Posterior vena cava (tissue), 2 donors: ENCODE measurements at regions not wholly inside any gene's neighbourhood (a gene's known extent, or its start where the extent isn't known, plus 50 kb on each side); places are given as distances from the start of the nearest gene placed in this dataset.

ENCODE experiments used
- DNase-seq: peaks from one replicate; pipeline ENCODE4 v3.0.0-alpha.2; 2020; ENCODE audit warnings: low spot score
- intact Hi-C, 2 donors: fragments of 100-400 bp; cut with DNase I; formaldehyde crosslinking; loops; one replicate each; pipeline versions ENCODE4 v1.14.1 to v1.14.2; 2022 to 2023
- donor health status: DM: yes; HTN: yes; CAD: no.
- donor health status: DM: yes; HTN: yes; CAD: no.

GRCh38 chr2:201966691-201967438, 66.8 kb upstream of the FZD7 start:
- intact Hi-C loops: no loop called here

GRCh38 chr2:201968050-201968449, 65.6 kb upstream of the FZD7 start:
- intact Hi-C loops: no loop called here
- no peak for DNase-seq

More at GRCh38 chr2:201966691-201967438, 66.8 kb upstream of the FZD7 start:
- DNase-seq: no peak

- no peak for DNase-seq
- intact Hi-C loops: no loop called here
Observed at GRCh38 chr2:201968476-201968875, 65.2 kb upstream of the FZD7 start.

- intact Hi-C loops: no loop called here
- no peak for DNase-seq
Observed at GRCh38 chr2:201969241-201969937, 64.3 kb upstream of the FZD7 start.

- DNase-seq: no peak
Observed at GRCh38 chr2:201969938-201970785, 63.5 kb upstream of the FZD7 start.

GRCh38 chr2:201970786-201971108, 62.9 kb upstream of the FZD7 start:
- DNase-seq: no peak
- intact Hi-C loops: loop anchor here in 1 of 2 donors (5.0 kb wide), 1 partner anchor 163 kb away; the partner anchor contains the start of gene CDK15

More at GRCh38 chr2:201969938-201970785, 63.5 kb upstream of the FZD7 start:
- intact Hi-C loops: loop anchor here in 1 of 2 donors (5.0 kb wide), 1 partner anchor 163 kb away; the partner anchor contains the start of gene CDK15

GRCh38 chr2:201971531-201972228, 62.0 kb upstream of the FZD7 start:
- DNase-seq: no peak
- intact Hi-C loops: loop anchor here in 1 of 2 donors (5.0 kb wide), 1 partner anchor 164 kb away; the partner anchor contains the start of gene CDK15

GRCh38 chr2:201972621-201973255, 60.9 kb upstream of the FZD7 start:
- intact Hi-C loops: loop anchor here in 1 of 2 donors (5.0 kb wide), 1 partner anchor 165 kb away; the partner anchor contains the start of gene CDK15
- no peak for DNase-seq

- intact Hi-C loops: loop anchor here in 1 of 2 donors (5.0 kb wide), 1 partner anchor 166 kb away; the partner anchor contains the start of gene CDK15
- DNase-seq: no peak
Observed at GRCh38 chr2:201973305-201973928, 60.2 kb upstream of the FZD7 start.

GRCh38 chr2:201974171-201975100, 59.2 kb upstream of the FZD7 start:
- no peak for DNase-seq
- intact Hi-C loops: loop anchor here in 1 of 2 donors (5.0 kb wide), 1 partner anchor 167 kb away; the partner anchor contains the start of gene CDK15

GRCh38 chr2:201975434-201975833, 58.2 kb upstream of the FZD7 start:
- DNase-seq: no peak
- intact Hi-C loops: no loop called here

- no peak for DNase-seq
- intact Hi-C loops: no loop called here
Observed at GRCh38 chr2:201975964-201976612, 57.6 kb upstream of the FZD7 start.

GRCh38 chr2:201977651-201978050, 56.0 kb upstream of the FZD7 start:
- DNase-seq: no peak
- intact Hi-C loops: no loop called here

GRCh38 chr2:201978333-201978732, 55.3 kb upstream of the FZD7 start:
- intact Hi-C loops: no loop called here
- DNase-seq: no peak

- DNase-seq: no peak
- intact Hi-C loops: no loop called here
Observed at GRCh38 chr2:201978986-201979385, 54.7 kb upstream of the FZD7 start.

GRCh38 chr2:201980389-201980821, 53.2 kb upstream of the FZD7 start:
- intact Hi-C loops: loop anchor here in 1 of 2 donors (10.0 kb wide), 1 partner anchor 846 kb away; no protein-coding TSS in a partner anchor
- DNase-seq: no peak
